Neuronal stem cell (in vitro differentiated cells): ENCODE measurements at regions not wholly inside any gene's neighbourhood (a gene's known extent, or its start where the extent isn't known, plus 50 kb on each side); places are given as distances from the start of the nearest gene placed in this dataset.

Experiments used
- DNase-seq: peaks from one replicate; pipeline ENCODE4 v3.0.0-alpha.2; 2013; ENCODE audit warnings: low spot score
- H2AFZ ChIP-seq: one replicate; pipeline ENCODE4 v1.6.1; 2013; ENCODE audit warnings: mild to moderate bottlenecking, low read length, inconsistent platforms
- H2AK5ac ChIP-seq: 2 replicates; pipeline ENCODE4 v1.6.1; 2013; ENCODE audit warnings: low read depth, mild to moderate bottlenecking, inconsistent platforms, low read length, moderate library complexity, mixed read lengths
- H2BK120ac ChIP-seq: 2 replicates; pipeline ENCODE4 v1.6.1; 2013; ENCODE audit warnings: low read depth, mild to moderate bottlenecking, inconsistent platforms, low read length, moderate library complexity, mixed read lengths
- H2BK12ac ChIP-seq: one replicate; pipeline ENCODE4 v1.6.1; 2013; ENCODE audit warnings: low read length, inconsistent platforms
- H2BK15ac ChIP-seq: 2 replicates; pipeline ENCODE4 v1.6.1; 2013; ENCODE audit warnings: mild to moderate bottlenecking, low read length, inconsistent platforms, mixed read lengths
- H2BK5ac ChIP-seq: one replicate; pipeline ENCODE4 v1.6.1; 2013; ENCODE audit warnings: inconsistent platforms, mild to moderate bottlenecking, low read length, moderate library complexity
- H3K14ac ChIP-seq: one replicate; pipeline ENCODE4 v1.6.1; 2013; ENCODE audit warnings: low read length, inconsistent platforms
- H3K18ac ChIP-seq: 2 replicates; pipeline ENCODE4 v1.6.1; 2013; ENCODE audit warnings: low read length, inconsistent platforms
- H3K23ac ChIP-seq: 2 replicates; pipeline ENCODE4 v1.6.1; 2013; ENCODE audit warnings: low read depth, mild to moderate bottlenecking, mixed read lengths, low read length, inconsistent platforms; ENCODE audit not compliant: poor library complexity
- H3K27ac ChIP-seq: replicated peaks from 3 replicates; pipeline ENCODE4 v1.5.1; 2013; ENCODE audit warnings: low read length, inconsistent platforms
- H3K27me3 ChIP-seq, 3 experiments: 2 replicates each; pipeline ENCODE4 v1.6.1; 2013; ENCODE audit warnings: low read length in 3 of 3, mild to moderate bottlenecking in 2 of 3, inconsistent platforms in 1 of 3, low read depth in 1 of 3, mixed read lengths in 1 of 3, moderate library complexity in 1 of 3; ENCODE audit not compliant: control insufficient read depth in 3 of 3, insufficient read depth in 3 of 3
- H3K36me3 ChIP-seq, 2 donors: replicated peaks in 1 of 2; 2 replicates each; pipeline ENCODE4 v1.6.1; 2013; ENCODE audit warnings: low read length in 2 of 2; ENCODE audit not compliant: control insufficient read depth in 2 of 2, insufficient read depth in 2 of 2
- H3K4ac ChIP-seq: 2 replicates; pipeline ENCODE4 v1.6.1; 2013; ENCODE audit warnings: inconsistent platforms, mild to moderate bottlenecking, low read length, moderate library complexity
- H3K4me1 ChIP-seq, 2 donors: 1 replicate in 1 of 2; 2 replicates in 1 of 2; pipeline ENCODE4 v1.6.1; 2013; ENCODE audit warnings: low read length in 2 of 2, low read depth in 1 of 2; ENCODE audit not compliant: control insufficient read depth in 2 of 2, insufficient read depth in 1 of 2
- H3K4me2 ChIP-seq: one replicate; pipeline ENCODE4 v1.6.1; 2013; ENCODE audit warnings: mild to moderate bottlenecking, low read length, inconsistent platforms; ENCODE audit not compliant: insufficient read depth, poor library complexity, severe bottlenecking
- H3K4me3 ChIP-seq, 2 donors: 2 replicates each; pipeline ENCODE4 v1.5.1; 2013; ENCODE audit warnings: low read length in 2 of 2, mild to moderate bottlenecking in 2 of 2, inconsistent platforms in 1 of 2, moderate library complexity in 1 of 2
- H3K79me1 ChIP-seq: one replicate; pipeline ENCODE4 v1.6.1; 2013; ENCODE audit warnings: low read depth, mild to moderate bottlenecking, inconsistent platforms, low read length, moderate library complexity
- H3K9ac ChIP-seq: one replicate; pipeline ENCODE4 v1.6.1; 2013; ENCODE audit warnings: mild to moderate bottlenecking, low read depth, low read length, inconsistent platforms; ENCODE audit not compliant: poor library complexity
- H3K9me3 ChIP-seq, 2 donors: replicated peaks in 1 of 2; 2 replicates each; pipeline versions ENCODE3 to v1.6.1; 2013; ENCODE audit warnings: low read length in 2 of 2, mild to moderate bottlenecking in 2 of 2, inconsistent platforms in 1 of 2, low read depth in 1 of 2, mixed read lengths in 1 of 2, moderate library complexity in 1 of 2; ENCODE audit not compliant: control insufficient read depth in 2 of 2, insufficient read depth in 1 of 2
- H4K8ac ChIP-seq: one replicate; pipeline ENCODE4 v1.6.1; 2013; ENCODE audit warnings: low read depth, mild to moderate bottlenecking, inconsistent platforms, low read length, moderate library complexity
- H4K91ac ChIP-seq: one replicate; pipeline ENCODE4 v1.6.1; 2013; ENCODE audit warnings: low read length, low read depth, mild to moderate bottlenecking, inconsistent platforms; ENCODE audit not compliant: poor library complexity
- WGBS, 2 donors: extraction: QIAGEN DNeasy Blood & Tissue Kit; methylation state at CpG; one replicate each; pipeline ENCODE4 v1.1.7; 2013; ENCODE audit warnings: missing lambda C conversion rate in 2 of 2, mixed read lengths in 1 of 2; ENCODE audit not compliant: insufficient read length in 2 of 2, insufficient replicate concordance in 1 of 2; ENCODE audit errors: extremely low coverage in 2 of 2; 5-methylcytosine and 5-hydroxymethylcytosine counted together

GRCh38 chr15:69697916-69698315, 245.3 kb downstream of the RPLP1 start:
- Histone ChIP-seq H4K91ac (no peak overlapping the region), H3K4ac (no peak overlapping the region), H3K9ac (no peak overlapping the region), H3K4me2 (no peak overlapping the region), H3K4me3 (no peak overlapping the region), H3K18ac (no peak overlapping the region), H2BK15ac (no peak overlapping the region), H3K79me1 (no peaks in the 10 kb centered on the region), H4K8ac (no peak overlapping the region), H3K23ac (no peak overlapping the region), H3K4me1 (no peaks in the 10 kb centered on the region), H2BK5ac (no peak overlapping the region), H3K27me3 (peaks cover 0 to 4% (median 0%) of the 10 kb centered on the region in 3 experiments), H3K14ac (no peak overlapping the region), H3K36me3 (no peaks in the 10 kb centered on the region), H3K27ac (no peak overlapping the region), H2BK120ac (no peak overlapping the region), H3K9me3 (peaks cover 0 to 2% of the 10 kb centered on the region in 2 donors), H2AFZ (no peak overlapping the region), H2AK5ac (no peak overlapping the region), H2BK12ac (no peak overlapping the region)
- WGBS, 2 donors = no CpG with 5 or more reads among the region's 3 CpGs
- no peak for DNase-seq

DNA sequence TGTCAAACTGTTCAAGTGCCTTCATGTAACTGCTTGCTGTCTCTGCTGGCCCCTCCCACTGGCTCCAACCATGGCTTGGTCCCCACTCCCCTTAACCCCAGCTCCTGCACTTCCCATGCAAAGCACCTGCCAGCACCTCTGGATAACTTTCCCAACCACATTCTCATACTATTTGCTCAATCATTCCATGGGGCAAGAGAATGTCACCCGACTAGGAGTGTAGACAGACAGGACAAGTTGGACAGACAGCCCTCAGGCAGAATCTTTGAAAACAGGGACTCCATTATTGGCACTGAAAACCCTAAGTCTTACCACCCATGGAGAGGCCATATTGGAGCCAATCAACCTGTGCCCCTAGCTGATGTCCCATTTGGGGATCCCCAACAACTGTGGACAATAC, 246.5 kb downstream of the RPLP1 start:
- Histone ChIP-seq H2BK12ac (no peak overlapping the region), H4K8ac (no peak overlapping the region), H3K27me3 (peaks cover 0 to 4% (median 0%) of the 10 kb centered on the region in 3 experiments), H3K4me2 (no peak overlapping the region), H2BK120ac (no peak overlapping the region), H3K9me3 (peaks cover 0 to 2% of the 10 kb centered on the region in 2 donors), H2AFZ (no peak overlapping the region), H3K79me1 (no peaks in the 10 kb centered on the region), H4K91ac (no peak overlapping the region), H2BK5ac (no peak overlapping the region), H2BK15ac (no peak overlapping the region), H3K27ac (no peak overlapping the region), H3K14ac (no peak overlapping the region), H3K36me3 (no peaks in the 10 kb centered on the region), H3K9ac (no peak overlapping the region), H3K4me3 (no peak overlapping the region), H3K4ac (no peak overlapping the region), H3K4me1 (no peaks in the 10 kb centered on the region), H3K18ac (no peak overlapping the region), H3K23ac (no peak overlapping the region), H2AK5ac (no peak overlapping the region)
- DNase-seq = no peak
- WGBS, 2 donors = no CpG with 5 or more reads among the region's 1 CpG

DNA sequence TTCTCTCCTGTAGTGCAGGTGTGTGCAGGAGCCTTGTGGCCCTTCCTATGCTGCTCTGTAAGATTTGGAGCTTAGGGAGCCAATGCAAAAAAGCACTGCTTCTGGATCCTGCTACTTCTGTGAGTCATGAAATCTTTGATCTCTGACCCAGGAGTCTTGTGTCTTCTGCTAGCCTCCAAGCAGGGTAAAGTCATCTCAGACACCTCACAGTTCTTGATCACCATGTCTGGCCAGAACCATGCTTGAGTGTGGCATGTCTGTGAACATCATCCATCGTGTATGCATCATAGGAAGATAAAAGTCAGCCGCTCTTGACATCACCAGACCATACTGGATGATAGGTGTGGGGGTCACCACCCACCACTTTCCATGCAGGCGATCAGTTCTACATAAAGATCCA, 247.8 kb downstream of the RPLP1 start:
- WGBS, 2 donors = no CpG with 5 or more reads among the region's 3 CpGs

GRCh38 chr15:69701198-69701597, 248.6 kb downstream of the RPLP1 start:
- no peak for DNase-seq
- Histone ChIP-seq H3K4me2 (no peak overlapping the region), H3K36me3 (no peaks in the 10 kb centered on the region), H2AK5ac (no peak overlapping the region), H3K27ac (no peak overlapping the region), H3K4ac (no peak overlapping the region), H3K23ac (no peak overlapping the region), H3K18ac (no peak overlapping the region), H3K14ac (no peak overlapping the region), H3K4me3 (no peak overlapping the region), H2AFZ (no peak overlapping the region), H2BK5ac (no peak overlapping the region), H3K4me1 (no peaks in the 10 kb centered on the region), H2BK15ac (no peak overlapping the region), H3K9ac (no peak overlapping the region), H2BK120ac (no peak overlapping the region), H3K9me3 (peaks cover 0 to 2% of the 10 kb centered on the region in 2 donors), H2BK12ac (no peak overlapping the region), H3K79me1 (no peaks in the 10 kb centered on the region), H3K27me3 (no peaks in the 10 kb centered on the region), H4K8ac (no peak overlapping the region), H4K91ac (no peak overlapping the region)
- WGBS, 2 donors = no CpG with 5 or more reads among the region's 3 CpGs

More for the DNA sequence above, 247.8 kb downstream of the RPLP1 start:
- Histone ChIP-seq H3K27ac (no peak overlapping the region), H2AK5ac (no peak overlapping the region), H2BK15ac (no peak overlapping the region), H3K23ac (no peak overlapping the region), H2AFZ (no peak overlapping the region), H3K4ac (no peak overlapping the region), H4K8ac (no peak overlapping the region), H2BK120ac (no peak overlapping the region), H3K9ac (no peak overlapping the region), H3K18ac (no peak overlapping the region), H2BK12ac (no peak overlapping the region), H3K14ac (no peak overlapping the region), H3K4me1 (no peaks in the 10 kb centered on the region), H3K27me3 (no peaks in the 10 kb centered on the region), H3K79me1 (no peaks in the 10 kb centered on the region), H2BK5ac (no peak overlapping the region), H3K4me2 (no peak overlapping the region), H3K9me3 (peaks cover 0 to 2% of the 10 kb centered on the region in 2 donors), H3K4me3 (no peak overlapping the region), H3K36me3 (no peaks in the 10 kb centered on the region), H4K91ac (no peak overlapping the region)
- no peak for DNase-seq
